Progenitor cell of endocrine pancreas (in vitro differentiated cells): ENCODE measurements at regions not wholly inside any gene's neighbourhood (a gene's known extent, or its start where the extent isn't known, plus 50 kb on each side); places are given as distances from the start of the nearest gene placed in this dataset.

ENCODE experiments used
- DNase-seq: peaks from one replicate; pipeline ENCODE4 v3.0.0; 2021; ENCODE audit warnings: low spot score; ENCODE audit not compliant: unreplicated experiment
- H3K27ac Mint-ChIP-seq: 2 replicates; pipeline ENCODE4 v1.8.0; 2021; ENCODE audit warnings: mild to moderate bottlenecking, moderate library complexity, mixed read lengths
- H3K27me3 Mint-ChIP-seq: 2 replicates; pipeline ENCODE4 v1.8.0; 2021; ENCODE audit warnings: mixed read lengths
- H3K36me3 Mint-ChIP-seq: 2 replicates; pipeline ENCODE4 v1.8.0; 2022; ENCODE audit warnings: mixed read lengths; ENCODE audit not compliant: insufficient read depth
- H3K4me1 Mint-ChIP-seq: 2 replicates; pipeline ENCODE4 v1.8.0; 2021; ENCODE audit warnings: low read depth, mixed read lengths
- H3K4me3 Mint-ChIP-seq: 2 replicates; pipeline ENCODE4 v1.8.0; 2021; ENCODE audit warnings: low read depth, mild to moderate bottlenecking, moderate library complexity, mixed read lengths
- H3K9me3 Mint-ChIP-seq: 2 replicates; pipeline ENCODE4 v1.8.0; 2021; ENCODE audit warnings: low read depth, mixed read lengths
- TF ChIP-seq, protein P1 (sequence below): fragments of 200-600 bp; sonication (generic); IDR thresholded peaks from one replicate; pipeline ENCODE4 v1.5.0; 2021; ENCODE audit warnings: antibody characterized with exemption, mild to moderate bottlenecking; ENCODE audit not compliant: unreplicated experiment

DNA sequence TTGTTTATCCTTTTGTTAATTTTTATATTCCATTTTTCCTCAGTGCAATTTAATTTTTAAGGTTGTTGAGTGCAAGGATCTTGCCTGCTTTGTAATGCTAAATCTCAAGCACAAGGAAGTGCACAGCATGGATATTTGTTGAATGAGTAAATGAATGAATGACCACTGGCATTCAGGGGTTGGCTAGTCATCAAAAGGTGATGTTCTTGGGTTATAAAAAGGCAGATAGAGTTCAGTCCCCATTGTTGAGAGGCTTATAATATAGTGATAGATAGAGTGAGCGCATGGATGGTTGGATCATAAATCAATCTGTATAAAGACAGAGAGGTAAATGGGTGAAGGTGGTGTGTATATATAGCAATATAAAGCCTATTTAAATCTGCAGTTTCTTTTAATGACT, 193.2 kb upstream of the KLF6 start:
- TF ChIP-seq, protein P1, sequence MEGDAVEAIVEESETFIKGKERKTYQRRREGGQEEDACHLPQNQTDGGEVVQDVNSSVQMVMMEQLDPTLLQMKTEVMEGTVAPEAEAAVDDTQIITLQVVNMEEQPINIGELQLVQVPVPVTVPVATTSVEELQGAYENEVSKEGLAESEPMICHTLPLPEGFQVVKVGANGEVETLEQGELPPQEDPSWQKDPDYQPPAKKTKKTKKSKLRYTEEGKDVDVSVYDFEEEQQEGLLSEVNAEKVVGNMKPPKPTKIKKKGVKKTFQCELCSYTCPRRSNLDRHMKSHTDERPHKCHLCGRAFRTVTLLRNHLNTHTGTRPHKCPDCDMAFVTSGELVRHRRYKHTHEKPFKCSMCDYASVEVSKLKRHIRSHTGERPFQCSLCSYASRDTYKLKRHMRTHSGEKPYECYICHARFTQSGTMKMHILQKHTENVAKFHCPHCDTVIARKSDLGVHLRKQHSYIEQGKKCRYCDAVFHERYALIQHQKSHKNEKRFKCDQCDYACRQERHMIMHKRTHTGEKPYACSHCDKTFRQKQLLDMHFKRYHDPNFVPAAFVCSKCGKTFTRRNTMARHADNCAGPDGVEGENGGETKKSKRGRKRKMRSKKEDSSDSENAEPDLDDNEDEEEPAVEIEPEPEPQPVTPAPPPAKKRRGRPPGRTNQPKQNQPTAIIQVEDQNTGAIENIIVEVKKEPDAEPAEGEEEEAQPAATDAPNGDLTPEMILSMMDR, result no peak
- H3K27me3 Mint-ChIP-seq, result peaks cover 9% of the 10 kb centered on the region
- no peak for DNase-seq
- H3K9me3 Mint-ChIP-seq, result peaks cover 4% of the 10 kb centered on the region
- H3K4me3 Mint-ChIP-seq, result no peak overlapping the region
- peaks cover 6% of the 10 kb centered on the region for H3K4me1 Mint-ChIP-seq
- H3K36me3 Mint-ChIP-seq, result no peaks in the 10 kb centered on the region
- H3K27ac Mint-ChIP-seq, result no peak overlapping the region

DNA sequence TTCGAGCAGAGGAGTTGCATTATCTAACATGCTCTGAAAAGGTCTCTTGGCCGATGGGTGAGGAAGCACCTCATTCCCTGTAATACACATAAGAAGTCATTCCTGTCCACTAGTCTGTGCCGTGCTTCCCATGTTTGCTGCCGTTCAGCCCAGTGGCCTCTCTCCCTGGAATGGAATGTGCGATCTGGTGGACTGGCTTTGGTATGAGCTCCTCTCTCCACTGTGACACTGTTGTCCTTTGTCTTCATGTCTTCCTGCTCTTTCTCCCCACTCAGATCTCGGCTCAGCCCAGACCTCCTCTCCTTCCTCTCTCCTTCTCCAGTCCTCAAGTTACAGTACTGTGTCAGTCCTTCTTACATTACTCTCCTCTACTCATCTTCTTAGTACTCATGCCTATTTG, 192.8 kb upstream of the KLF6 start:
- H3K36me3 Mint-ChIP-seq, result no peaks in the 10 kb centered on the region
- H3K4me1 Mint-ChIP-seq, result peaks cover 8% of the 10 kb centered on the region
- TF ChIP-seq, protein P1, result no peak
- no peak overlapping the region for H3K4me3 Mint-ChIP-seq
- H3K27me3 Mint-ChIP-seq, result peaks cover 9% of the 10 kb centered on the region
- no peak for DNase-seq
- no peak overlapping the region for H3K27ac Mint-ChIP-seq
- H3K9me3 Mint-ChIP-seq, result peaks cover 2% of the 10 kb centered on the region

GRCh38 chr10:3976718-3977117, 191.7 kb upstream of the KLF6 start:
- H3K9me3 Mint-ChIP-seq, result no peaks in the 10 kb centered on the region
- no peaks in the 10 kb centered on the region for H3K36me3 Mint-ChIP-seq
- TF ChIP-seq, protein P1, result no peak
- H3K4me3 Mint-ChIP-seq, result no peak overlapping the region
- peaks cover 9% of the 10 kb centered on the region for H3K27me3 Mint-ChIP-seq
- no peak for DNase-seq
- peaks cover 11% of the 10 kb centered on the region for H3K4me1 Mint-ChIP-seq
- H3K27ac Mint-ChIP-seq, result no peak overlapping the region

DNA sequence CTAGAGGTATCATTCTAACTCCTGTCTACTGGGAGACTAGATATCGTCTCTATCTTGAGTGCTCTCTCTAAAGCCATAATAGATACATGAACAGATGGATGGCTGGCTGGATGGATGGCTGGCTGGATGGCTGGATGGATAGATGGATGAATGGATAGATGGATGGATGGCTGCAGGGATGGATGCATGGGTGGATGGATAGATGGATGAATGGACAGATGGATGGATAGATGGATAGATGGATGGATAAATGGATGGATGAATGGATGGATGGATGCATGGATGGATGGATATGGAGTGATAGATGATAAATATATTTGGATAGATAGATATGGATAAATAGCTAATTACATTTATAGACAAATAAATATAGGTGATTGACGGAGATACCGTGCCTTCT, 191.2 kb upstream of the KLF6 start:
- DNase-seq, result no peak
- Mint-ChIP-seq H3K9me3 (no peaks in the 10 kb centered on the region), H3K36me3 (no peaks in the 10 kb centered on the region), H3K27ac (no peak overlapping the region), H3K4me1 (peaks cover 11% of the 10 kb centered on the region), H3K27me3 (peaks cover 9% of the 10 kb centered on the region), H3K4me3 (no peak overlapping the region)
- TF ChIP-seq, protein P1, result no peak

- no peak for DNase-seq
- Mint-ChIP-seq H3K9me3 (no peaks in the 10 kb centered on the region), H3K27ac (no peak overlapping the region), H3K27me3 (peaks cover 7% of the 10 kb centered on the region), H3K4me1 (peaks cover 13% of the 10 kb centered on the region), H3K36me3 (no peaks in the 10 kb centered on the region), H3K4me3 (no peak overlapping the region)
- TF ChIP-seq, protein P1, result no peak
Measured at GRCh38 chr10:3975016-3975415, 190.0 kb upstream of the KLF6 start.
